Peyer's patch (tissue), 4 donors: ENCODE measurements at regions not wholly inside any gene's neighbourhood (a gene's known extent, or its start where the extent isn't known, plus 50 kb on each side); places are given as distances from the start of the nearest gene placed in this dataset.

Experiments
- DNase-seq, 3 donors: peaks; one replicate each; pipeline ENCODE4 v3.0.0-alpha.2; 2017 to 2019
- H3K27ac ChIP-seq, 4 donors: fragments of 200-600 bp; sonication (generic); one replicate each; pipeline ENCODE4 v1.5.1; 2016 to 2019
- H3K27me3 ChIP-seq, 2 donors: fragments of 200-600 bp; sonication (generic); one replicate each; pipeline ENCODE4 v1.5.1; 2019
- H3K36me3 ChIP-seq, 3 donors: fragments of 200-600 bp; sonication (generic); one replicate each; pipeline ENCODE4 v1.5.1; 2016 to 2019
- H3K4me1 ChIP-seq, 4 donors: fragments of 200-600 bp; sonication (generic); one replicate each; pipeline ENCODE4 v1.5.1; 2016 to 2019
- H3K4me3 ChIP-seq, 4 donors: fragments of 200-600 bp; sonication (generic); 1 replicate in 3 of 4; 2 replicates in 1 of 4; pipeline ENCODE4 v1.5.1; 2016 to 2019; ENCODE audit warnings: mild to moderate bottlenecking in 1 of 4
- H3K9me3 ChIP-seq, 4 donors: fragments of 200-600 bp; sonication (generic); one replicate each; pipeline ENCODE4 v1.5.1; 2016 to 2019; ENCODE audit warnings: mild to moderate bottlenecking in 1 of 4
- POLR2A ChIP-seq, 2 donors: fragments of 450-650 bp; IDR thresholded peaks; one replicate each; pipeline ENCODE4 v1.5.1; 2017; ENCODE audit warnings: antibody characterized with exemption in 2 of 2, mild to moderate bottlenecking in 2 of 2, moderate library complexity in 2 of 2
- TF ChIP-seq, protein P1 (sequence below), 6 experiments: fragments of 450-650 bp in 4 of 6; fragments of 200-600 bp in 2 of 6; sonication (generic) in 1 of 6; IDR thresholded peaks; one replicate each; pipeline ENCODE4 v1.5.1; 2017 to 2019; ENCODE audit warnings: antibody characterized with exemption in 6 of 6, mild to moderate bottlenecking in 3 of 6, moderate library complexity in 1 of 6

DNA sequence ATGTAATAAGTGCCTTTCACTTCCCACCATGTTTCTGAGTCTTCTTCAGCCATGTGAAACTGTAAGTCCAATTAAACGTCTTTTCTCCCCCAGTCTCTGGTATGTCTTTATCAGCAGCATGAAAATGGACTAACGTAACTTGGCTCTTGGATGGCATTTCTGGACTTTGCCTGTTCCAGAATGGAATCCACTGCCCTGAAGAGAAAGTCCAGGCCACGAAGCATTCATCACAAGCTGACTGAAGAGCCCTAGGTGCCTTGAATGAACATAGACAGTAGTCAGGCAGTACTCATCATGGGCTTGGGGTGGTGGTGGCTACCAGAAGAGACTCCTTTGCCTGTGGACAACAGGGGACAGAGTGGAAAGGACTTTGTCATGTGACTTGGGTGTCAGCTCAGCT lies 1505.0 kb downstream of the SI start:
- no peaks in the 10 kb centered on the region for H3K9me3 ChIP-seq
- H3K27me3 ChIP-seq = no peaks in the 10 kb centered on the region
- TF ChIP-seq POLR2A (IDR thresholded peaks at IDR 0.05) = no peak
- TF ChIP-seq, protein P1, sequence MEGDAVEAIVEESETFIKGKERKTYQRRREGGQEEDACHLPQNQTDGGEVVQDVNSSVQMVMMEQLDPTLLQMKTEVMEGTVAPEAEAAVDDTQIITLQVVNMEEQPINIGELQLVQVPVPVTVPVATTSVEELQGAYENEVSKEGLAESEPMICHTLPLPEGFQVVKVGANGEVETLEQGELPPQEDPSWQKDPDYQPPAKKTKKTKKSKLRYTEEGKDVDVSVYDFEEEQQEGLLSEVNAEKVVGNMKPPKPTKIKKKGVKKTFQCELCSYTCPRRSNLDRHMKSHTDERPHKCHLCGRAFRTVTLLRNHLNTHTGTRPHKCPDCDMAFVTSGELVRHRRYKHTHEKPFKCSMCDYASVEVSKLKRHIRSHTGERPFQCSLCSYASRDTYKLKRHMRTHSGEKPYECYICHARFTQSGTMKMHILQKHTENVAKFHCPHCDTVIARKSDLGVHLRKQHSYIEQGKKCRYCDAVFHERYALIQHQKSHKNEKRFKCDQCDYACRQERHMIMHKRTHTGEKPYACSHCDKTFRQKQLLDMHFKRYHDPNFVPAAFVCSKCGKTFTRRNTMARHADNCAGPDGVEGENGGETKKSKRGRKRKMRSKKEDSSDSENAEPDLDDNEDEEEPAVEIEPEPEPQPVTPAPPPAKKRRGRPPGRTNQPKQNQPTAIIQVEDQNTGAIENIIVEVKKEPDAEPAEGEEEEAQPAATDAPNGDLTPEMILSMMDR (IDR thresholded peaks at IDR 0.05) = no peak
- H3K4me3 ChIP-seq = no peak overlapping the region
- H3K36me3 ChIP-seq = no peaks in the 10 kb centered on the region
- no peak overlapping the region for H3K27ac ChIP-seq
- no peaks in the 10 kb centered on the region for H3K4me1 ChIP-seq
- DNase-seq = no peak

DNA sequence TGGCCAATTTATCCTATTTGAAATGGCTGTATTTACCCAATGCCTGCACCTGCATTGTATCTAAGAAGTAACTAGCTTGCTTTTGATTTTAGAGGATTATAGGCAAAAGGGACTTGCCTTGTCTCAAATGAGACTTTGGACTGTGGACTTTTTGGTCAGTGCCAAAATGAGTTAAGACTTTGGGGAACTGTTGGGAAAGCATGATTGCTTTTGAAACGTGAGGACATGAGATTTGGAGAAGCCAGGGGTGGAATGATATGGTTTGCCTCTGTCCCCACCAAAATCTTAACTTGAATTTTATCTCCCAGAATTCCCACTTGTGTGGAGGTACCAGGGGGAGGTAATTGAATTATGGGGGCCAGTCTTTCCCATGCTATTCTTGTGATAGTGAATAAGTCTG lies 1505.4 kb downstream of the SI start:
- no peak for DNase-seq
- no peaks in the 10 kb centered on the region for H3K27me3 ChIP-seq
- TF ChIP-seq, protein P1 (IDR thresholded peaks at IDR 0.05) = no peak
- no peak for TF ChIP-seq POLR2A (IDR thresholded peaks at IDR 0.05)
- no peak overlapping the region for H3K27ac ChIP-seq
- no peak overlapping the region for H3K4me3 ChIP-seq
- H3K36me3 ChIP-seq = no peaks in the 10 kb centered on the region
- H3K9me3 ChIP-seq = no peaks in the 10 kb centered on the region
- H3K4me1 ChIP-seq = no peaks in the 10 kb centered on the region

GRCh38 chr3:163563485-163563884 lies 1514.8 kb downstream of the SI start:
- no peak for DNase-seq
- no peaks in the 10 kb centered on the region for H3K4me1 ChIP-seq
- H3K36me3 ChIP-seq = no peaks in the 10 kb centered on the region
- no peak overlapping the region for H3K27ac ChIP-seq
- H3K4me3 ChIP-seq = no peak overlapping the region
- H3K9me3 ChIP-seq = no peaks in the 10 kb centered on the region
- no peaks in the 10 kb centered on the region for H3K27me3 ChIP-seq
- TF ChIP-seq POLR2A (IDR thresholded peaks at IDR 0.05) = no peak
- TF ChIP-seq, protein P1 (IDR thresholded peaks at IDR 0.05) = no peak

- Histone ChIP-seq H3K27me3 (no peaks in the 10 kb centered on the region), H3K9me3 (no peaks in the 10 kb centered on the region), H3K36me3 (no peaks in the 10 kb centered on the region), H3K4me3 (no peak overlapping the region), H3K27ac (no peak overlapping the region), H3K4me1 (no peaks in the 10 kb centered on the region)
- no peak for TF ChIP-seq POLR2A (IDR thresholded peaks at IDR 0.05)
- TF ChIP-seq, protein P1 (IDR thresholded peaks at IDR 0.05) = no peak
- no peak for DNase-seq
Measured at GRCh38 chr3:163562625-163563024, 1515.7 kb downstream of the SI start.

- DNase-seq = no peak
- H3K4me3 ChIP-seq = no peak overlapping the region
- no peaks in the 10 kb centered on the region for H3K4me1 ChIP-seq
- TF ChIP-seq POLR2A (IDR thresholded peaks at IDR 0.05) = no peak
- TF ChIP-seq, protein P1 (IDR thresholded peaks at IDR 0.05) = no peak
- no peaks in the 10 kb centered on the region for H3K36me3 ChIP-seq
- H3K9me3 ChIP-seq = no peaks in the 10 kb centered on the region
- H3K27me3 ChIP-seq = no peaks in the 10 kb centered on the region
- no peak overlapping the region for H3K27ac ChIP-seq
Measured at GRCh38 chr3:163561151-163561550, 1517.1 kb downstream of the SI start.

DNA sequence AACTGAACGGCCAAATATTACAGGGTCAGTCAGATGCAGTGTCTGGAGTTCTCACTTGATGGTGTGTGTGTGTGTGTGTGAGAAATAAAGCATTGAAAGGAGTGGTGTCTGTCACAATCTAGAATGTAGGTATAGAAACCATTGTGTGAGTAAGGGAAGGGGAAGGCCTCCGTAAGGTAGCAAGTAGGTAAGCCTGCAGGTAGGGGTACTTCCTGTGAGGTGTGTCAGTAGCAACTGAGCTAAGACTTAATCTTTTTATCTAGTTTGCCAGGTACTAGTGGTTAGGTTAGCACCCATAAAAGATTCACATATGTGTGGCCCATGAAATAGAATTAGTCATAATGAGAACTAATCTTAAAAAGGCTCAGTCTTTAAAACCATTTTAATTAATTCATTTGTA lies 1517.8 kb downstream of the SI start:
- no peak for DNase-seq
- H3K4me1 ChIP-seq = no peaks in the 10 kb centered on the region

More for the DNA sequence above, 1517.8 kb downstream of the SI start:
- Histone ChIP-seq H3K9me3 (no peaks in the 10 kb centered on the region), H3K36me3 (no peaks in the 10 kb centered on the region), H3K27me3 (no peaks in the 10 kb centered on the region), H3K4me3 (no peak overlapping the region), H3K27ac (no peak overlapping the region)
- TF ChIP-seq, protein P1 (IDR thresholded peaks at IDR 0.05) = no peak
- no peak for TF ChIP-seq POLR2A (IDR thresholded peaks at IDR 0.05)
